ENCODE measurements at regions not wholly inside any gene's neighbourhood (a gene's known extent, or its start where the extent isn't known, plus 50 kb on each side); places are given as distances from the start of the nearest gene placed in this dataset.
"Not testable (repeated sequence)": the region's sequence is repeated elsewhere in the genome, so short reads cannot be mapped to it uniquely, and the experiment has no call there.

- no peak for DNase-seq
Observed at GRCh38 chr10:130263289-130263688, 127.1 kb downstream of the GLRX3 start.

GRCh38 chr10:130265542-130265941 is 129.4 kb downstream of the GLRX3 start:
- DNase-seq, result no peak

GRCh38 chr10:130282492-130283218 is 146.5 kb downstream of the GLRX3 start:
- no peak for DNase-seq

GRCh38 chr10:130283219-130283545 is 147.0 kb downstream of the GLRX3 start:
- no peak for DNase-seq

GRCh38 chr10:130295761-130296160 is 159.6 kb downstream of the GLRX3 start:
- not testable (repeated sequence) for DNase-seq

- DNase-seq, result no peak
Observed at GRCh38 chr10:130300608-130301020, 164.4 kb downstream of the GLRX3 start.

GRCh38 chr10:130301021-130301892 is 165.1 kb downstream of the GLRX3 start:
- no peak for DNase-seq

- no peak for DNase-seq
Observed at GRCh38 chr10:130326954-130327353, 190.8 kb downstream of the GLRX3 start.

- no peak for DNase-seq
Observed at GRCh38 chr10:130329792-130330191, 193.6 kb downstream of the GLRX3 start.

- no peak for DNase-seq
Observed at GRCh38 chr10:130333185-130333584, 197.0 kb downstream of the GLRX3 start.

GRCh38 chr10:130335336-130335735 is 199.1 kb downstream of the GLRX3 start:
- no peak for DNase-seq

GRCh38 chr10:130336617-130337304 is 200.6 kb downstream of the GLRX3 start:
- DNase-seq, result no peak

- no peak for DNase-seq
Observed at GRCh38 chr10:130337305-130337640, 201.1 kb downstream of the GLRX3 start.

- DNase-seq, result no peak
Observed at GRCh38 chr10:130337696-130338635, 201.8 kb downstream of the GLRX3 start.

GRCh38 chr10:130338636-130339024 is 202.4 kb downstream of the GLRX3 start:
- no peak for DNase-seq

GRCh38 chr10:130339091-130339490 is 202.9 kb downstream of the GLRX3 start:
- no peak for DNase-seq

GRCh38 chr10:130339911-130340310 is 203.7 kb downstream of the GLRX3 start:
- DNase-seq, result no peak

GRCh38 chr10:130340816-130341215 is 204.6 kb downstream of the GLRX3 start:
- DNase-seq, result no peak

GRCh38 chr10:130341356-130341755 is 205.2 kb downstream of the GLRX3 start:
- DNase-seq, result no peak

- DNase-seq, result peak; percentile 63
Observed at GRCh38 chr10:130345728-130346127, 209.5 kb downstream of the GLRX3 start.

- DNase-seq, result no peak
Observed at GRCh38 chr10:130350996-130351395, 214.8 kb downstream of the GLRX3 start.

- no peak for DNase-seq
Observed at GRCh38 chr10:130351466-130352290, 215.5 kb downstream of the GLRX3 start.
